ENCODE measurements at regions not wholly inside any gene's neighbourhood (a gene's known extent, or its start where the extent isn't known, plus 50 kb on each side); places are given as distances from the start of the nearest gene placed in this dataset.

- Histone ChIP-seq H3K9me3 (replicated peaks) (peaks cover 5% of the 10 kb centered on the region), H3K36me3 (no peaks in the 10 kb centered on the region), H3K27ac (replicated peaks) (no peak overlapping the region), H3K27me3 (ENCODE audit: low read depth) (peaks cover 61% of the 10 kb centered on the region), H3K4me3 (no peak overlapping the region), H3K4me1 (no peaks in the 10 kb centered on the region)
- intact Hi-C loops (cut with micrococcal nuclease): no loop called here
- DNase-seq: no peak
- TF ChIP-seq, protein P1, sequence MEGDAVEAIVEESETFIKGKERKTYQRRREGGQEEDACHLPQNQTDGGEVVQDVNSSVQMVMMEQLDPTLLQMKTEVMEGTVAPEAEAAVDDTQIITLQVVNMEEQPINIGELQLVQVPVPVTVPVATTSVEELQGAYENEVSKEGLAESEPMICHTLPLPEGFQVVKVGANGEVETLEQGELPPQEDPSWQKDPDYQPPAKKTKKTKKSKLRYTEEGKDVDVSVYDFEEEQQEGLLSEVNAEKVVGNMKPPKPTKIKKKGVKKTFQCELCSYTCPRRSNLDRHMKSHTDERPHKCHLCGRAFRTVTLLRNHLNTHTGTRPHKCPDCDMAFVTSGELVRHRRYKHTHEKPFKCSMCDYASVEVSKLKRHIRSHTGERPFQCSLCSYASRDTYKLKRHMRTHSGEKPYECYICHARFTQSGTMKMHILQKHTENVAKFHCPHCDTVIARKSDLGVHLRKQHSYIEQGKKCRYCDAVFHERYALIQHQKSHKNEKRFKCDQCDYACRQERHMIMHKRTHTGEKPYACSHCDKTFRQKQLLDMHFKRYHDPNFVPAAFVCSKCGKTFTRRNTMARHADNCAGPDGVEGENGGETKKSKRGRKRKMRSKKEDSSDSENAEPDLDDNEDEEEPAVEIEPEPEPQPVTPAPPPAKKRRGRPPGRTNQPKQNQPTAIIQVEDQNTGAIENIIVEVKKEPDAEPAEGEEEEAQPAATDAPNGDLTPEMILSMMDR (IDR thresholded peaks at IDR 0.05; ENCODE audit: borderline replicate concordance): no peak
These were observed 75.7 kb upstream of the B3GAT1 start for GRCh38 chr11:134487696-134488095.

- H3K27me3 ChIP-seq (ENCODE audit: low read depth): peaks cover 71% of the 10 kb centered on the region
- H3K4me3 ChIP-seq: no peak overlapping the region
- TF ChIP-seq, protein P1 (IDR thresholded peaks at IDR 0.05; ENCODE audit: borderline replicate concordance): no peak
- DNase-seq: no peak
- no peak overlapping the region for H3K27ac ChIP-seq (replicated peaks)
- intact Hi-C loops (cut with micrococcal nuclease): no loop called here
- no peaks in the 10 kb centered on the region for H3K4me1 ChIP-seq
- no peaks in the 10 kb centered on the region for H3K9me3 ChIP-seq (replicated peaks)
- H3K36me3 ChIP-seq: no peaks in the 10 kb centered on the region
These were observed 74.7 kb upstream of the B3GAT1 start for GRCh38 chr11:134486704-134487103.

- TF ChIP-seq, protein P1 (IDR thresholded peaks at IDR 0.05; ENCODE audit: borderline replicate concordance): no peak
- Histone ChIP-seq H3K4me3 (no peak overlapping the region), H3K27ac (replicated peaks) (no peak overlapping the region), H3K4me1 (no peaks in the 10 kb centered on the region), H3K27me3 (ENCODE audit: low read depth) (peaks cover 77% of the 10 kb centered on the region), H3K9me3 (replicated peaks) (no peaks in the 10 kb centered on the region), H3K36me3 (no peaks in the 10 kb centered on the region)
- intact Hi-C loops (cut with micrococcal nuclease): no loop called here
- no peak for DNase-seq
These were observed 74.1 kb upstream of the B3GAT1 start for GRCh38 chr11:134486106-134486505.

DNA sequence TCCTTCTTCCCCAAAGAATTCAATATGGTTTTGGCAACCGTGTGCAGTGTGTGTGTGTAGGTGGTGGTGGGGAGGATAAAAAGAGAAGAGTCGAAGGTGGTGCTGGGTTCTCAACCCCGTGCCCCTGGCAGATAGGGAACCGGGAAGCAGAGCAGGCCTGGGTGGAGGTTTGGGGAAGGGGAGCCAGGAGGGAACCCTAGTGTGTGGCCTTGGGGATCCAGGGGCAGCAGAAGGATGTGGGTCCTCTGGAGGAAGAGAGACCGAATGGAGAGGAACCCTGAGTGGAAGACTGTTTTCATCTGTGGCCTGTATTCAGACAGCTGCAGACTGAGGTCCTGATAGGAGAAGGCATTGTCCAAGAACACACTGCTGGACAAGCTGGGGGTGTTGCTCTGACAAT, 73.3 kb upstream of the B3GAT1 start:
- no peak for DNase-seq
- H3K27ac ChIP-seq (replicated peaks): no peak overlapping the region
- intact Hi-C loops (cut with micrococcal nuclease): no loop called here
- H3K4me1 ChIP-seq: no peaks in the 10 kb centered on the region
- H3K27me3 ChIP-seq (ENCODE audit: low read depth): peaks cover 85% of the 10 kb centered on the region
- H3K4me3 ChIP-seq: no peak overlapping the region
- H3K36me3 ChIP-seq: no peaks in the 10 kb centered on the region
- TF ChIP-seq, protein P1 (IDR thresholded peaks at IDR 0.05; ENCODE audit: borderline replicate concordance): no peak
- no peaks in the 10 kb centered on the region for H3K9me3 ChIP-seq (replicated peaks)

- no peak overlapping the region for H3K4me3 ChIP-seq
- intact Hi-C loops (cut with micrococcal nuclease): no loop called here
- no peaks in the 10 kb centered on the region for H3K36me3 ChIP-seq
- H3K27me3 ChIP-seq (ENCODE audit: low read depth): peaks cover 96% of the 10 kb centered on the region
- H3K9me3 ChIP-seq (replicated peaks): no peaks in the 10 kb centered on the region
- no peak for DNase-seq
- TF ChIP-seq, protein P1 (IDR thresholded peaks at IDR 0.05; ENCODE audit: borderline replicate concordance): no peak
- no peaks in the 10 kb centered on the region for H3K4me1 ChIP-seq
- no peak overlapping the region for H3K27ac ChIP-seq (replicated peaks)
These were observed 71.8 kb upstream of the B3GAT1 start for GRCh38 chr11:134483857-134484256.

GRCh38 chr11:134483291-134483690, 71.2 kb upstream of the B3GAT1 start:
- TF ChIP-seq, protein P1 (IDR thresholded peaks at IDR 0.05; ENCODE audit: borderline replicate concordance): no peak
- peaks cover 96% of the 10 kb centered on the region for H3K27me3 ChIP-seq (ENCODE audit: low read depth)
- no peak for DNase-seq
- H3K36me3 ChIP-seq: no peaks in the 10 kb centered on the region
- no peaks in the 10 kb centered on the region for H3K9me3 ChIP-seq (replicated peaks)
- no peak overlapping the region for H3K4me3 ChIP-seq
- no peak overlapping the region for H3K27ac ChIP-seq (replicated peaks)
- intact Hi-C loops (cut with micrococcal nuclease): no loop called here
- H3K4me1 ChIP-seq: no peaks in the 10 kb centered on the region

Measured in left ventricle myocardium inferior (tissue), 1 donor.